SK-N-SH treated with all-trans-retinoic acid at 6 μM for 48 hours (cell line): ENCODE measurements at regions not wholly inside any gene's neighbourhood (a gene's known extent, or its start where the extent isn't known, plus 50 kb on each side); places are given as distances from the start of the nearest gene placed in this dataset.

Source experiments
- ATAC-seq: fragments of 200-7000 bp; cut with Tn5 transposase; 3 replicates; pipeline ENCODE4 v1.9.1; 2020; ENCODE audit warnings: mild to moderate bottlenecking, moderate library complexity
- ARNTL ChIP-seq: fragments of 450-650 bp; formaldehyde crosslinking; IDR thresholded peaks from 2 replicates; pipeline ENCODE4 v1.5.0; 2020; ENCODE audit warnings: low read depth, mild to moderate bottlenecking, moderate library complexity, borderline replicate concordance
- BACH2 ChIP-seq: fragments of 250-450 bp; sonication (Bioruptor Pico); IDR thresholded peaks from 2 replicates; pipeline ENCODE4 v1.9.0; 2021; ENCODE audit warnings: mild to moderate bottlenecking, borderline replicate concordance
- CREB5 ChIP-seq: fragments of 250-450 bp; sonication (Bioruptor Pico); IDR thresholded peaks from 2 replicates; pipeline ENCODE4 v1.5.1; 2020; ENCODE audit warnings: low read depth, mild to moderate bottlenecking, moderate library complexity
- CSDC2 ChIP-seq: fragments of 250-450 bp; sonication (Bioruptor Pico); IDR thresholded peaks from 2 replicates; pipeline ENCODE4 v1.5.0; 2020; ENCODE audit warnings: mild to moderate bottlenecking, moderate library complexity
- ESRRG ChIP-seq: fragments of 250-450 bp; sonication (Bioruptor Pico); IDR thresholded peaks from 2 replicates; pipeline ENCODE4 v1.6.1; 2021; ENCODE audit warnings: mild to moderate bottlenecking
- GLIS3 ChIP-seq: fragments of 250-450 bp; sonication (Bioruptor Pico); IDR thresholded peaks from 2 replicates; pipeline ENCODE4 v1.5.0; 2020; ENCODE audit warnings: mild to moderate bottlenecking, moderate library complexity
- ISL1 ChIP-seq: fragments of 250-450 bp; sonication (Bioruptor Pico); IDR thresholded peaks from 2 replicates; pipeline ENCODE4 v2.1.2; 2022; ENCODE audit warnings: mild to moderate bottlenecking, moderate library complexity
- OSR1 ChIP-seq: fragments of 250-450 bp; sonication (Bioruptor Pico); IDR thresholded peaks from 2 replicates; pipeline ENCODE4 v1.8.0; 2022; ENCODE audit warnings: moderate library complexity, mild to moderate bottlenecking, inconsistent platforms
- POU6F1 ChIP-seq: fragments of 250-450 bp; sonication (Bioruptor Pico); IDR thresholded peaks from 2 replicates; pipeline ENCODE4 v1.8.0; 2021; ENCODE audit warnings: low read depth, mild to moderate bottlenecking, moderate library complexity, borderline replicate concordance
- PPARA ChIP-seq: fragments of 250-450 bp; sonication (Bioruptor Pico); IDR thresholded peaks from 2 replicates; pipeline ENCODE4 v1.5.0; 2020; ENCODE audit warnings: mild to moderate bottlenecking, borderline replicate concordance
- RARB ChIP-seq: fragments of 250-450 bp; sonication (Bioruptor Pico); IDR thresholded peaks from 2 replicates; pipeline ENCODE4 v1.8.0; 2021; ENCODE audit warnings: mild to moderate bottlenecking, moderate library complexity
- TOX ChIP-seq: fragments of 250-450 bp; sonication (Bioruptor Pico); IDR thresholded peaks from 2 replicates; pipeline ENCODE4 v1.8.0; 2021; ENCODE audit warnings: mild to moderate bottlenecking, moderate library complexity, borderline replicate concordance
- ZC3H10 ChIP-seq: fragments of 250-450 bp; sonication (Bioruptor Pico); IDR thresholded peaks from 2 replicates; pipeline ENCODE4 v1.5.1; 2021; ENCODE audit warnings: mild to moderate bottlenecking, moderate library complexity
- ZFP3 ChIP-seq: fragments of 250-450 bp; sonication (Bioruptor Pico); IDR thresholded peaks from 2 replicates; pipeline ENCODE4 v1.5.0; 2020; ENCODE audit warnings: mild to moderate bottlenecking, moderate library complexity
- ZFP30 ChIP-seq: fragments of 450-650 bp; formaldehyde crosslinking; IDR thresholded peaks from 2 replicates; pipeline ENCODE4 v1.5.0; 2022; ENCODE audit warnings: mild to moderate bottlenecking, moderate library complexity
- ZNF565 ChIP-seq: fragments of 450-650 bp; formaldehyde crosslinking; conservative IDR thresholded peaks from 2 replicates; pipeline ENCODE4 v1.5.0; 2020; ENCODE audit warnings: low read depth, mild to moderate bottlenecking, moderate library complexity
- ZNF70 ChIP-seq: fragments of 450-650 bp; formaldehyde crosslinking; IDR thresholded peaks from 2 replicates; pipeline ENCODE4 v1.5.0; 2020; ENCODE audit warnings: mild to moderate bottlenecking, moderate library complexity
- TF ChIP-seq, protein P1 (sequence below): fragments of 250-450 bp; sonication (Bioruptor Pico); IDR thresholded peaks from 2 replicates; pipeline ENCODE4 v1.5.1; 2021; ENCODE audit warnings: mild to moderate bottlenecking, moderate library complexity
- TF ChIP-seq, protein P2 (sequence below): fragments of 250-450 bp; sonication (Bioruptor Pico); IDR thresholded peaks from 2 replicates; pipeline ENCODE4 v1.8.0; 2020; ENCODE audit warnings: mild to moderate bottlenecking, moderate library complexity, borderline replicate concordance
- TF ChIP-seq, protein P3 (sequence below): fragments of 250-450 bp; sonication (Bioruptor Pico); IDR thresholded peaks from 2 replicates; pipeline ENCODE4 v1.5.0; 2020; ENCODE audit warnings: mild to moderate bottlenecking, moderate library complexity

- no peak for ATAC-seq
- TF ChIP-seq, protein P1, sequence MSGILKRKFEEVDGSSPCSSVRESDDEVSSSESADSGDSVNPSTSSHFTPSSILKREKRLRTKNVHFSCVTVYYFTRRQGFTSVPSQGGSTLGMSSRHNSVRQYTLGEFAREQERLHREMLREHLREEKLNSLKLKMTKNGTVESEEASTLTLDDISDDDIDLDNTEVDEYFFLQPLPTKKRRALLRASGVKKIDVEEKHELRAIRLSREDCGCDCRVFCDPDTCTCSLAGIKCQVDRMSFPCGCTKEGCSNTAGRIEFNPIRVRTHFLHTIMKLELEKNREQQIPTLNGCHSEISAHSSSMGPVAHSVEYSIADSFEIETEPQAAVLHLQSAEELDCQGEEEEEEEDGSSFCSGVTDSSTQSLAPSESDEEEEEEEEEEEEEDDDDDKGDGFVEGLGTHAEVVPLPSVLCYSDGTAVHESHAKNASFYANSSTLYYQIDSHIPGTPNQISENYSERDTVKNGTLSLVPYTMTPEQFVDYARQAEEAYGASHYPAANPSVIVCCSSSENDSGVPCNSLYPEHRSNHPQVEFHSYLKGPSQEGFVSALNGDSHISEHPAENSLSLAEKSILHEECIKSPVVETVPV (CRISPR knock-in tag): no peak
- TF ChIP-seq, protein P2, sequence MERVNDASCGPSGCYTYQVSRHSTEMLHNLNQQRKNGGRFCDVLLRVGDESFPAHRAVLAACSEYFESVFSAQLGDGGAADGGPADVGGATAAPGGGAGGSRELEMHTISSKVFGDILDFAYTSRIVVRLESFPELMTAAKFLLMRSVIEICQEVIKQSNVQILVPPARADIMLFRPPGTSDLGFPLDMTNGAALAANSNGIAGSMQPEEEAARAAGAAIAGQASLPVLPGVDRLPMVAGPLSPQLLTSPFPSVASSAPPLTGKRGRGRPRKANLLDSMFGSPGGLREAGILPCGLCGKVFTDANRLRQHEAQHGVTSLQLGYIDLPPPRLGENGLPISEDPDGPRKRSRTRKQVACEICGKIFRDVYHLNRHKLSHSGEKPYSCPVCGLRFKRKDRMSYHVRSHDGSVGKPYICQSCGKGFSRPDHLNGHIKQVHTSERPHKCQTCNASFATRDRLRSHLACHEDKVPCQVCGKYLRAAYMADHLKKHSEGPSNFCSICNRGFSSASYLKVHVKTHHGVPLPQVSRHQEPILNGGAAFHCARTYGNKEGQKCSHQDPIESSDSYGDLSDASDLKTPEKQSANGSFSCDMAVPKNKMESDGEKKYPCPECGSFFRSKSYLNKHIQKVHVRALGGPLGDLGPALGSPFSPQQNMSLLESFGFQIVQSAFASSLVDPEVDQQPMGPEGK (CRISPR knock-in tag): no peak
- TF ChIP-seq ZFP3 (CRISPR knock-in tag) (no peak), ARNTL (CRISPR knock-in tag) (no peak), ISL1 (no peak), OSR1 (no peak), TOX (CRISPR knock-in tag) (no peak), ZNF565 (CRISPR knock-in tag) (no peak)
- TF ChIP-seq, all 23 proteins: peak for 0
These were observed 848.0 kb upstream of the FAM98A start for GRCh38 chr2:34447097-34447496.

DNA sequence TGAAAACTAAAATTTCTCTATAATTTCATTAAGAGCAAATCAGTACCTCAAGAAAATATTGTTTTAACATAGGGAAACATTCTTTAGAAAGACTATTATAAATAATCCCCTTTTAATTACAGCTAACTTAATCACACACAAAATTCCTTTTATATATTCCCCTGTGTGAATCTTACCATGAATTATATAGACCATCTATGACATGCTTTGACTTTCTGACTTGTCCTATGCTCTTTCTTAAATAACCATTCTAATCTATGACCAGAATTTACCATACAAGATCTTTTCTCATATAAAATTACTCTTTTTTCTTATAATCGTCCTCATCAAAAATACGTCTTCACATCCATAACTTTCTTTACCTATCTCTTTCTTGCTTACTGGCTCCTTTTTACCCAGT lies 824.2 kb upstream of the FAM98A start:
- no peak for ATAC-seq
- TF ChIP-seq POU6F1 (CRISPR knock-in tag): no peak
- no peak for TF ChIP-seq CSDC2

GRCh38 chr2:34419856-34420255 lies 820.8 kb upstream of the FAM98A start:
- ATAC-seq: no peak
- TF ChIP-seq ZFP3 (CRISPR knock-in tag) (no peak), ARNTL (CRISPR knock-in tag) (no peak)
- TF ChIP-seq, all 23 proteins: peak for 0

- TF ChIP-seq ZC3H10 (no peak), CREB5 (no peak), ESRRG (CRISPR knock-in tag) (no peak)
- TF ChIP-seq, protein P3, sequence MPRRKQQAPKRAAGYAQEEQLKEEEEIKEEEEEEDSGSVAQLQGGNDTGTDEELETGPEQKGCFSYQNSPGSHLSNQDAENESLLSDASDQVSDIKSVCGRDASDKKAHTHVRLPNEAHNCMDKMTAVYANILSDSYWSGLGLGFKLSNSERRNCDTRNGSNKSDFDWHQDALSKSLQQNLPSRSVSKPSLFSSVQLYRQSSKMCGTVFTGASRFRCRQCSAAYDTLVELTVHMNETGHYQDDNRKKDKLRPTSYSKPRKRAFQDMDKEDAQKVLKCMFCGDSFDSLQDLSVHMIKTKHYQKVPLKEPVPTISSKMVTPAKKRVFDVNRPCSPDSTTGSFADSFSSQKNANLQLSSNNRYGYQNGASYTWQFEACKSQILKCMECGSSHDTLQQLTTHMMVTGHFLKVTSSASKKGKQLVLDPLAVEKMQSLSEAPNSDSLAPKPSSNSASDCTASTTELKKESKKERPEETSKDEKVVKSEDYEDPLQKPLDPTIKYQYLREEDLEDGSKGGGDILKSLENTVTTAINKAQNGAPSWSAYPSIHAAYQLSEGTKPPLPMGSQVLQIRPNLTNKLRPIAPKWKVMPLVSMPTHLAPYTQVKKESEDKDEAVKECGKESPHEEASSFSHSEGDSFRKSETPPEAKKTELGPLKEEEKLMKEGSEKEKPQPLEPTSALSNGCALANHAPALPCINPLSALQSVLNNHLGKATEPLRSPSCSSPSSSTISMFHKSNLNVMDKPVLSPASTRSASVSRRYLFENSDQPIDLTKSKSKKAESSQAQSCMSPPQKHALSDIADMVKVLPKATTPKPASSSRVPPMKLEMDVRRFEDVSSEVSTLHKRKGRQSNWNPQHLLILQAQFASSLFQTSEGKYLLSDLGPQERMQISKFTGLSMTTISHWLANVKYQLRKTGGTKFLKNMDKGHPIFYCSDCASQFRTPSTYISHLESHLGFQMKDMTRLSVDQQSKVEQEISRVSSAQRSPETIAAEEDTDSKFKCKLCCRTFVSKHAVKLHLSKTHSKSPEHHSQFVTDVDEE (CRISPR knock-in tag): no peak
- ATAC-seq: no peak
These were observed 817.8 kb upstream of the FAM98A start for GRCh38 chr2:34416856-34417255.

- TF ChIP-seq ARNTL (CRISPR knock-in tag) (no peak), TOX (CRISPR knock-in tag) (no peak), CSDC2 (no peak), ZFP30 (CRISPR knock-in tag) (no peak), GLIS3 (CRISPR knock-in tag) (no peak), PPARA (CRISPR knock-in tag) (no peak), RARB (CRISPR knock-in tag) (no peak), ZC3H10 (no peak), ZNF70 (no peak), BACH2 (no peak), OSR1 (no peak)
- TF ChIP-seq, protein P3 (CRISPR knock-in tag): no peak
- TF ChIP-seq, protein P2 (CRISPR knock-in tag): no peak
- no peak for ATAC-seq
These were observed 815.8 kb upstream of the FAM98A start for GRCh38 chr2:34414856-34415255.
